PFSK-1 (cell line): ENCODE measurements at regions not wholly inside any gene's neighbourhood (a gene's known extent, or its start where the extent isn't known, plus 50 kb on each side); places are given as distances from the start of the nearest gene placed in this dataset.

Source experiments
- FOXP2 ChIP-seq: optimal IDR thresholded peaks from 2 replicates; pipeline ENCODE3; 2011; ENCODE audit warnings: borderline replicate concordance, control low read depth, inconsistent platforms; ENCODE audit not compliant: insufficient read depth; ENCODE audit errors: extremely low read length, extremely low read depth
- POLR2AphosphoS5 ChIP-seq: IDR thresholded peaks from 2 replicates; pipeline ENCODE4 v1.6.1; 2012; ENCODE audit warnings: low read depth, mild to moderate bottlenecking, control low read depth, low read length, moderate library complexity
- SIN3A ChIP-seq: IDR thresholded peaks from 2 replicates; pipeline ENCODE4 v1.6.1; 2012; ENCODE audit warnings: mild to moderate bottlenecking, low read length, moderate library complexity, borderline replicate concordance; ENCODE audit not compliant: insufficient read depth
- TAF1 ChIP-seq: IDR thresholded peaks from 2 replicates; pipeline ENCODE4 v1.6.1; 2012; ENCODE audit warnings: low read length, control low read depth, borderline replicate concordance; ENCODE audit not compliant: insufficient read depth
- TF ChIP-seq, protein P1 (sequence below), 2 experiments: IDR thresholded peaks; 2 replicates each; pipeline versions ENCODE4 v1.6.1 to v1.8.0; 2011 to 2012; ENCODE audit warnings: low read depth in 2 of 2, low read length in 2 of 2, control low read depth in 1 of 2, inconsistent platforms in 1 of 2, mild to moderate bottlenecking in 1 of 2, moderate library complexity in 1 of 2; ENCODE audit not compliant: insufficient read depth in 1 of 2

- TF ChIP-seq, protein P1, sequence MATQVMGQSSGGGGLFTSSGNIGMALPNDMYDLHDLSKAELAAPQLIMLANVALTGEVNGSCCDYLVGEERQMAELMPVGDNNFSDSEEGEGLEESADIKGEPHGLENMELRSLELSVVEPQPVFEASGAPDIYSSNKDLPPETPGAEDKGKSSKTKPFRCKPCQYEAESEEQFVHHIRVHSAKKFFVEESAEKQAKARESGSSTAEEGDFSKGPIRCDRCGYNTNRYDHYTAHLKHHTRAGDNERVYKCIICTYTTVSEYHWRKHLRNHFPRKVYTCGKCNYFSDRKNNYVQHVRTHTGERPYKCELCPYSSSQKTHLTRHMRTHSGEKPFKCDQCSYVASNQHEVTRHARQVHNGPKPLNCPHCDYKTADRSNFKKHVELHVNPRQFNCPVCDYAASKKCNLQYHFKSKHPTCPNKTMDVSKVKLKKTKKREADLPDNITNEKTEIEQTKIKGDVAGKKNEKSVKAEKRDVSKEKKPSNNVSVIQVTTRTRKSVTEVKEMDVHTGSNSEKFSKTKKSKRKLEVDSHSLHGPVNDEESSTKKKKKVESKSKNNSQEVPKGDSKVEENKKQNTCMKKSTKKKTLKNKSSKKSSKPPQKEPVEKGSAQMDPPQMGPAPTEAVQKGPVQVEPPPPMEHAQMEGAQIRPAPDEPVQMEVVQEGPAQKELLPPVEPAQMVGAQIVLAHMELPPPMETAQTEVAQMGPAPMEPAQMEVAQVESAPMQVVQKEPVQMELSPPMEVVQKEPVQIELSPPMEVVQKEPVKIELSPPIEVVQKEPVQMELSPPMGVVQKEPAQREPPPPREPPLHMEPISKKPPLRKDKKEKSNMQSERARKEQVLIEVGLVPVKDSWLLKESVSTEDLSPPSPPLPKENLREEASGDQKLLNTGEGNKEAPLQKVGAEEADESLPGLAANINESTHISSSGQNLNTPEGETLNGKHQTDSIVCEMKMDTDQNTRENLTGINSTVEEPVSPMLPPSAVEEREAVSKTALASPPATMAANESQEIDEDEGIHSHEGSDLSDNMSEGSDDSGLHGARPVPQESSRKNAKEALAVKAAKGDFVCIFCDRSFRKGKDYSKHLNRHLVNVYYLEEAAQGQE (IDR thresholded peaks at IDR 0.05; ENCODE audit: insufficient read depth in 1 of 2, low read depth in 2 of 2, low read length in 2 of 2): no peak
- TF ChIP-seq TAF1 (no peak), POLR2AphosphoS5 (no peak), SIN3A (no peak), FOXP2 (no peak)
Measured at GRCh38 chr16:73413830-73414190, 365.9 kb upstream of the ZFHX3 start.
